ENCODE measurements at regions not wholly inside any gene's neighbourhood (a gene's known extent, or its start where the extent isn't known, plus 50 kb on each side); places are given as distances from the start of the nearest gene placed in this dataset.
A peak's percentile ranks its signal among the peaks of the same experiment; 100 is the strongest.

- no peak for DNase-seq
Observed at GRCh38 chr19:5216141-5216847, 124.3 kb downstream of the PTPRS start.

- DNase-seq, result no peak
Observed at GRCh38 chr19:5215431-5215830, 125.2 kb downstream of the PTPRS start.

GRCh38 chr19:5214902-5215301 is 125.7 kb downstream of the PTPRS start:
- DNase-seq, result no peak

- DNase-seq, result no peak
Observed at GRCh38 chr19:5214371-5214770, 126.2 kb downstream of the PTPRS start.

GRCh38 chr19:5213667-5214066 is 126.9 kb downstream of the PTPRS start:
- no peak for DNase-seq

- no peak for DNase-seq
Observed at GRCh38 chr19:5212101-5212500, 128.5 kb downstream of the PTPRS start.

- no peak for DNase-seq
Observed at GRCh38 chr19:5211217-5211822, 129.3 kb downstream of the PTPRS start.

- no peak for DNase-seq
Observed at GRCh38 chr19:5210556-5210955, 130.1 kb downstream of the PTPRS start.

GRCh38 chr19:5207806-5208205 is 132.8 kb downstream of the PTPRS start:
- DNase-seq, result no peak

GRCh38 chr19:5206751-5207075 is 133.9 kb downstream of the PTPRS start:
- DNase-seq, result no peak

GRCh38 chr19:5205937-5206750 is 134.5 kb downstream of the PTPRS start:
- DNase-seq, result no peak

GRCh38 chr19:5205381-5205780 is 135.2 kb downstream of the PTPRS start:
- DNase-seq, result peak; percentile 3

- DNase-seq, result no peak
Observed at GRCh38 chr19:5204212-5204611, 136.4 kb downstream of the PTPRS start.
